GM21737 (cell line): ENCODE measurements at regions not wholly inside any gene's neighbourhood (a gene's known extent, or its start where the extent isn't known, plus 50 kb on each side); places are given as distances from the start of the nearest gene placed in this dataset.

Source experiments
- ATAC-seq: cut with Tn5 transposase; IDR thresholded peaks from one replicate; pipeline ENCODE4 v1.9.1; 2021; ENCODE audit warnings: mild to moderate bottlenecking, moderate library complexity; ENCODE audit not compliant: unreplicated experiment

GRCh38 chr16:80309178-80309577 lies 231.6 kb upstream of the DYNLRB2 start:
- no peak for ATAC-seq

- ATAC-seq, result no peak
Measured at GRCh38 chr16:80305410-80305809, 235.4 kb upstream of the DYNLRB2 start.

- ATAC-seq, result no peak
Measured at GRCh38 chr16:80303691-80304090, 237.1 kb upstream of the DYNLRB2 start.

GRCh38 chr16:80300876-80301275 lies 239.9 kb upstream of the DYNLRB2 start:
- ATAC-seq, result no peak

- ATAC-seq, result no peak
Measured at GRCh38 chr16:80300456-80300855, 240.3 kb upstream of the DYNLRB2 start.

GRCh38 chr16:80299416-80299815 lies 241.4 kb upstream of the DYNLRB2 start:
- no peak for ATAC-seq

GRCh38 chr16:80298676-80299075 lies 242.1 kb upstream of the DYNLRB2 start:
- no peak for ATAC-seq

GRCh38 chr16:80296034-80296433 lies 244.8 kb upstream of the DYNLRB2 start:
- ATAC-seq, result no peak

- no peak for ATAC-seq
Measured at GRCh38 chr16:80294172-80294571, 246.6 kb upstream of the DYNLRB2 start.

GRCh38 chr16:80288616-80289015 lies 252.2 kb upstream of the DYNLRB2 start:
- ATAC-seq, result no peak

- ATAC-seq, result no peak
Measured at GRCh38 chr16:80287674-80288073, 253.1 kb upstream of the DYNLRB2 start.

- no peak for ATAC-seq
Measured at GRCh38 chr16:80285104-80285503, 255.7 kb upstream of the DYNLRB2 start.

GRCh38 chr16:80283466-80284392 lies 257.1 kb upstream of the DYNLRB2 start:
- no peak for ATAC-seq

- no peak for ATAC-seq
Measured at GRCh38 chr16:80280557-80280956, 260.2 kb upstream of the DYNLRB2 start.

- ATAC-seq, result no peak
Measured at GRCh38 chr16:80279656-80280055, 261.1 kb upstream of the DYNLRB2 start.

- ATAC-seq, result no peak
Measured at GRCh38 chr16:80277182-80277581, 263.6 kb upstream of the DYNLRB2 start.

- ATAC-seq, result no peak
Measured at GRCh38 chr16:80274576-80275191, 266.1 kb upstream of the DYNLRB2 start.

GRCh38 chr16:80273635-80274538 lies 266.9 kb upstream of the DYNLRB2 start:
- ATAC-seq, result no peak

GRCh38 chr16:80265624-80266306 lies 275.0 kb upstream of the DYNLRB2 start:
- ATAC-seq, result no peak

GRCh38 chr16:80263848-80264694 lies 276.7 kb upstream of the DYNLRB2 start:
- ATAC-seq, result no peak
